H1 (cell line): ENCODE measurements at regions not wholly inside any gene's neighbourhood (a gene's known extent, or its start where the extent isn't known, plus 50 kb on each side); places are given as distances from the start of the nearest gene placed in this dataset.

Source experiments
- CTCF ChIA-PET: fragments of 300-600 bp; sonication (Branson Sonifier 250); formaldehyde crosslinking; loops from one replicate; lab custom pipeline; 2021; ENCODE audit not compliant: partially characterized antibody; lab: Charles Lee
- POLR2A ChIA-PET: fragments of 300-600 bp; sonication (Branson Sonifier 250); formaldehyde crosslinking; loops from one replicate; lab custom pipeline; 2021; ENCODE audit warnings: inconsistent platforms; ENCODE audit not compliant: partially characterized antibody; lab: Charles Lee
- DNase-seq, 2 experiments: peaks; one replicate each; pipeline versions ENCODE4 v3.0.0 to v3.0.0-alpha.2; 2010 to 2022; ENCODE audit warnings: low spot score in 2 of 2, low read depth in 1 of 2, mixed read lengths in 1 of 2
- FAIRE-seq: peaks from 2 replicates; lab custom pipeline; 2011; peaks lifted over from hg19 to GRCh38; lab: Jason Lieb, UNC
- H2AFZ ChIP-seq: 2 replicates; pipeline ENCODE4 v1.8.1; 2012; ENCODE audit warnings: low read length, inconsistent platforms
- H2AK5ac ChIP-seq: 2 replicates; pipeline ENCODE4 v1.6.1; 2013; ENCODE audit warnings: low read depth, low read length
- H2BK120ac ChIP-seq: replicated peaks from 2 replicates; pipeline ENCODE3; 2013; ENCODE audit warnings: low read depth, low read length, inconsistent platforms
- H2BK12ac ChIP-seq: 2 replicates; pipeline ENCODE4 v1.6.1; 2013; ENCODE audit warnings: low read depth, low read length
- H2BK15ac ChIP-seq: 2 replicates; pipeline ENCODE4 v1.6.1; 2013; ENCODE audit warnings: low read length
- H2BK20ac ChIP-seq: 2 replicates; pipeline ENCODE4 v1.6.1; 2013; ENCODE audit warnings: low read length
- H2BK5ac ChIP-seq: 2 replicates; pipeline ENCODE4 v1.6.1; 2013; ENCODE audit warnings: low read depth, low read length
- H3K14ac ChIP-seq: 2 replicates; pipeline ENCODE4 v1.6.1; 2013; ENCODE audit warnings: inconsistent platforms; ENCODE audit not compliant: insufficient read length
- H3K18ac ChIP-seq: 2 replicates; pipeline ENCODE4 v1.6.1; 2013; ENCODE audit warnings: low read length; ENCODE audit errors: extremely low read depth
- H3K23ac ChIP-seq: 2 replicates; pipeline ENCODE4 v1.6.1; 2013; ENCODE audit warnings: inconsistent platforms; ENCODE audit not compliant: insufficient read length
- H3K23me2 ChIP-seq: 2 replicates; pipeline ENCODE4 v1.6.1; 2013; ENCODE audit warnings: low read depth, low read length
- H3K27ac ChIP-seq: 2 replicates; pipeline ENCODE4 v1.6.1; 2011; ENCODE audit warnings: low read depth, low read length, inconsistent platforms
- H3K27me3 ChIP-seq, 4 experiments: replicated peaks in 1 of 4; 1 replicate in 1 of 4; 2 replicates in 3 of 4; pipeline versions ENCODE4 v1.6.1 to v1.8.1; 2011 to 2013; ENCODE audit warnings: low read length in 3 of 4, mild to moderate bottlenecking in 3 of 4, inconsistent platforms in 2 of 4, mixed read lengths in 2 of 4, moderate library complexity in 1 of 4; ENCODE audit not compliant: control insufficient read depth in 3 of 4, insufficient read depth in 3 of 4; ENCODE audit errors: extremely low read depth in 1 of 4
- H3K36me3 ChIP-seq, 4 experiments: 2 replicates each; pipeline versions ENCODE4 v1.6.1 to v1.8.1; 2011 to 2013; ENCODE audit warnings: mild to moderate bottlenecking in 4 of 4, low read length in 3 of 4, moderate library complexity in 2 of 4, control low read depth in 1 of 4, inconsistent platforms in 1 of 4; ENCODE audit not compliant: insufficient read depth in 4 of 4, control insufficient read depth in 2 of 4
- H3K4ac ChIP-seq: replicated peaks from 2 replicates; pipeline ENCODE3; 2013; ENCODE audit warnings: low read length, low read depth, mixed read lengths, inconsistent platforms; ENCODE audit not compliant: insufficient read length
- H3K4me1 ChIP-seq, 4 experiments: replicated peaks in 1 of 4; 1 replicate in 1 of 4; 2 replicates in 3 of 4; pipeline versions ENCODE4 v1.6.1 to v1.8.1; 2011 to 2013; ENCODE audit warnings: low read length in 3 of 4, inconsistent platforms in 2 of 4, mixed read lengths in 1 of 4; ENCODE audit not compliant: insufficient read depth in 4 of 4, control insufficient read depth in 3 of 4
- H3K4me2 ChIP-seq, 2 experiments: 2 replicates each; pipeline versions ENCODE4 v1.6.1 to v1.8.1; 2011 to 2013; ENCODE audit warnings: low read depth in 2 of 2, low read length in 2 of 2, control low read depth in 1 of 2, inconsistent platforms in 1 of 2, mild to moderate bottlenecking in 1 of 2; ENCODE audit not compliant: insufficient read depth in 1 of 2
- H3K4me3 ChIP-seq, 4 experiments: fragments of 200-600, 300-600 bp in 1 of 4; sonication (generic), shearing (Covaris generic), sonication (Bioruptor Twin) in 1 of 4; 2 replicates each; pipeline versions ENCODE4 v1.5.1 to v1.8.1; 2011 to 2016; ENCODE audit warnings: low read length in 4 of 4, low read depth in 3 of 4, control low read depth in 2 of 4, inconsistent platforms in 2 of 4, mild to moderate bottlenecking in 2 of 4, mixed read lengths in 1 of 4, moderate library complexity in 1 of 4; ENCODE audit not compliant: insufficient read depth in 2 of 4; ENCODE audit errors: extremely low read depth in 1 of 4
- H3K56ac ChIP-seq: replicated peaks from 2 replicates; pipeline ENCODE3; 2013; ENCODE audit warnings: low read depth, mild to moderate bottlenecking, mixed read lengths, low read length, inconsistent platforms; ENCODE audit not compliant: insufficient read length
- H3K79me1 ChIP-seq: 2 replicates; pipeline ENCODE4 v1.6.1; 2013; ENCODE audit warnings: low read depth, low read length, control low read depth
- H3K79me2 ChIP-seq, 2 experiments: 2 replicates each; pipeline versions ENCODE4 v1.6.1 to v1.8.1; 2012 to 2013; ENCODE audit warnings: low read length in 2 of 2, mild to moderate bottlenecking in 2 of 2, inconsistent platforms in 1 of 2; ENCODE audit not compliant: insufficient read depth in 2 of 2, control insufficient read depth in 1 of 2
- H3K9ac ChIP-seq, 4 experiments: replicated peaks in 1 of 4; 1 replicate in 1 of 4; 2 replicates in 3 of 4; pipeline versions ENCODE4 v1.6.1 to v1.8.1; 2011 to 2013; ENCODE audit warnings: low read depth in 3 of 4, low read length in 3 of 4, control low read depth in 2 of 4, mild to moderate bottlenecking in 2 of 4, moderate library complexity in 2 of 4, inconsistent platforms in 1 of 4; ENCODE audit errors: extremely low read depth in 1 of 4
- H3K9me3 ChIP-seq, 2 experiments: 2 replicates each; pipeline versions ENCODE4 v1.6.1 to v1.8.1; 2012 to 2013; ENCODE audit warnings: mild to moderate bottlenecking in 2 of 2, moderate library complexity in 2 of 2, control low read depth in 1 of 2, inconsistent platforms in 1 of 2, low read depth in 1 of 2, low read length in 1 of 2, mixed read lengths in 1 of 2; ENCODE audit not compliant: insufficient read depth in 2 of 2
- H4K20me1 ChIP-seq, 2 experiments: replicated peaks in 1 of 2; 2 replicates each; pipeline versions ENCODE3 to v1.8.1; 2011 to 2013; ENCODE audit warnings: inconsistent platforms in 2 of 2, low read length in 2 of 2, mild to moderate bottlenecking in 1 of 2; ENCODE audit not compliant: insufficient read depth in 2 of 2, control insufficient read depth in 1 of 2
- H4K5ac ChIP-seq: 2 replicates; pipeline ENCODE4 v1.6.1; 2013; ENCODE audit warnings: low read length, low read depth, mixed read lengths, inconsistent platforms; ENCODE audit not compliant: insufficient read length
- H4K8ac ChIP-seq: 2 replicates; pipeline ENCODE4 v1.8.0; 2013; ENCODE audit warnings: mild to moderate bottlenecking, moderate library complexity, low read length, inconsistent platforms; ENCODE audit not compliant: insufficient read depth; ENCODE audit errors: extremely low read depth
- H4K91ac ChIP-seq: replicated peaks from 2 replicates; pipeline ENCODE3; 2013; ENCODE audit warnings: low read length, mixed read lengths, inconsistent platforms; ENCODE audit not compliant: insufficient read length
- EZH2 ChIP-seq: fragments of 200-600 bp; sonication (generic); IDR thresholded peaks from 2 replicates; pipeline ENCODE4 v1.7.1; 2012; ENCODE audit warnings: low read depth, mild to moderate bottlenecking, moderate library complexity, low read length, inconsistent platforms; ENCODE audit not compliant: severe bottlenecking
- FOSL1 ChIP-seq: IDR thresholded peaks from 2 replicates; pipeline ENCODE4 v1.6.1; 2011; ENCODE audit warnings: mild to moderate bottlenecking, low read depth, low read length, moderate library complexity; ENCODE audit not compliant: insufficient read depth
- MAX ChIP-seq: IDR thresholded peaks from 2 replicates; pipeline ENCODE4 v1.6.1; 2012; ENCODE audit warnings: inconsistent platforms
- NANOG ChIP-seq: IDR thresholded peaks from 2 replicates; pipeline ENCODE4 v1.6.1; 2011; ENCODE audit warnings: low read length, low read depth, mild to moderate bottlenecking, inconsistent platforms; ENCODE audit not compliant: insufficient read depth, poor library complexity, severe bottlenecking
- RNF2 ChIP-seq: fragments of 200-900, 300-1000 bp; sonication (generic); IDR thresholded peaks from 2 replicates; pipeline ENCODE4 v1.7.1; 2016; ENCODE audit warnings: borderline replicate concordance, low read depth, mild to moderate bottlenecking, antibody characterized with exemption, low read length; ENCODE audit not compliant: poor library complexity, severe bottlenecking; ENCODE audit errors: missing control alignments
- SP1 ChIP-seq: IDR thresholded peaks from 2 replicates; pipeline ENCODE4 v1.6.1; 2011; ENCODE audit warnings: low read depth, low read length
- SRF ChIP-seq: IDR thresholded peaks from 2 replicates; pipeline ENCODE4 v1.6.1; 2011; ENCODE audit warnings: mild to moderate bottlenecking, low read depth, low read length, moderate library complexity
- WGBS, 2 experiments: shearing (Covaris generic) in 1 of 2; methylation state at CpG; one replicate each; pipeline versions ENCODE4 v1.1.6 to v1.1.7; 2013 to 2015; ENCODE audit warnings: low lambda C conversion rate in 2 of 2, mixed read lengths in 2 of 2, inconsistent platforms in 1 of 2, low coverage in 1 of 2, missing lambda C conversion rate in 1 of 2; ENCODE audit not compliant: insufficient replicate concordance in 2 of 2, insufficient coverage in 1 of 2, insufficient read length in 1 of 2; ENCODE audit errors: extremely low coverage in 1 of 2, missing lambda C conversion rate in 1 of 2; 5-methylcytosine and 5-hydroxymethylcytosine counted together

- Histone ChIP-seq H4K20me1 (no peaks in the 10 kb centered on the region), H2BK120ac (no peak overlapping the region), H3K79me2 (no peaks in the 10 kb centered on the region), H2BK15ac (no peak overlapping the region), H3K23ac (no peak overlapping the region), H2BK12ac (no peak overlapping the region), H3K4ac (no peak overlapping the region), H3K27me3 (no peaks in the 10 kb centered on the region), H3K56ac (no peak overlapping the region), H4K5ac (no peak overlapping the region), H3K9me3 (no peaks in the 10 kb centered on the region), H2AFZ (peak overlapping the region; percentile 10; the same call in 1 of the 2 replicates), H3K14ac (no peak overlapping the region), H3K18ac (no peak overlapping the region), H3K9ac (no peak overlapping the region), H2BK5ac (no peak overlapping the region), H2BK20ac (no peak overlapping the region), H4K8ac (no peak overlapping the region), H3K79me1 (no peaks in the 10 kb centered on the region), H3K36me3 (no peaks in the 10 kb centered on the region), H3K4me3 (no peak overlapping the region), H3K4me1 (no peaks in the 10 kb centered on the region), H2AK5ac (no peak overlapping the region), H3K23me2 (no peaks in the 10 kb centered on the region), H4K91ac (no peak overlapping the region), H3K27ac (no peak overlapping the region), H3K4me2 (no peak overlapping the region)
- TF ChIP-seq NANOG (no peak), RNF2 (no peak), EZH2 (no peak), MAX (no peak), FOSL1 (no peak), SP1 (no peak), SRF (no peak)
- DNase-seq (no peak), FAIRE-seq (no peak)
- ChIA-PET CTCF (interaction anchor here (0.7 to 1.3 kb wide), 6 partner anchors 9 to 174 kb away, joined by 3 to 4 read pairs (median 3); no protein-coding TSS in a partner anchor), POLR2A (no interaction called here)
- 90% methylated on average over 4 of the region's 4 CpGs; no CpG with 5 or more reads in 1 of the 2 experiments for WGBS, 2 experiments
Measured at GRCh38 chr14:86124328-86124727, 594.4 kb downstream of the FLRT2 start.
